GM18517 (cell line): ENCODE measurements at regions not wholly inside any gene's neighbourhood (a gene's known extent, or its start where the extent isn't known, plus 50 kb on each side); places are given as distances from the start of the nearest gene placed in this dataset.

Experiments used
- ATAC-seq: cut with Tn5 transposase; IDR thresholded peaks from one replicate; pipeline ENCODE4 v1.9.1; 2021; ENCODE audit warnings: mild to moderate bottlenecking, moderate library complexity; ENCODE audit not compliant: unreplicated experiment

DNA sequence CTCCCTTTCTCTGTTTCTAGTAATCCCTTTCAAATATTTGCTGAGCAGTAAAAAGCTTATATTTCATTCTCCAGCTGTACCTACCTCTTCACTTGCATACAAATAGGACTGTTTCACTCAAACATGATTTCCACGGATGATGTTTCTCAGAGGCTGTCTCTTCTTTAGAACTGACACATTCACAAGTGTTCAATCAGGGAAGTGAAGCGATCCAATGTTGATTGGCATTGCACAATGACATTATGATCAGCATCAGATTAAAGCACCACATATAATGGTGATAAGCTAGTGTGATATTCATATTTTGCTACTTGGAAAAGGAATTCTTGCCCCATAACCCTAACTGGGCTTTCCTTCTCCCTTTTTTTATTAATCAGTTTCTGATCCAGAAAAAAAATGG is 681.8 kb downstream of the TBC1D32 start:
- no peak for ATAC-seq

GRCh38 chr6:120648713-120649112 is 685.6 kb downstream of the TBC1D32 start:
- no peak for ATAC-seq

- ATAC-seq = no peak
These were observed 688.2 kb downstream of the TBC1D32 start for GRCh38 chr6:120646101-120646500.

GRCh38 chr6:120632975-120633374 is 701.3 kb downstream of the TBC1D32 start:
- ATAC-seq = no peak

DNA sequence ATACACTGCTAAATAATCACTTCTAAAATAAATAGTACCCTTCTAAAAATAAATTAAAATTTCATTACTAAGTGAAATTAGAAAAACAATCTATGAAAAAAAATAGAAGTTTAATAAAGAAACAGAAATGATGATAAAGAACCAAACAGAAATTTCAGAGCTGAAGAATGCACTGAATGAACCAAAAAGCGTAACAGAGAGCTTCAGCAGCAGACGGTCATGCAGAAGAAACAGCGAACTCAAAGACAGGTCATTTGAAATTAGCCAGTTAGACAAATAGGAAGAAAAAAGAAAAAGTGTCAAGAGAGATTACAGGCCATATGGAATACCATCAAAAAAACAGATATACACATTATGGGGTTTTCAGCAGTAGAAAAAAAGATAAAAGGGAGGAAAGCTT is 706.7 kb downstream of the TBC1D32 start:
- no peak for ATAC-seq

GRCh38 chr6:120622127-120622631 is 712.1 kb downstream of the TBC1D32 start:
- ATAC-seq = no peak

- no peak for ATAC-seq
These were observed 713.4 kb downstream of the TBC1D32 start for GRCh38 chr6:120620900-120621299.

GRCh38 chr6:120615238-120615637 is 719.0 kb downstream of the TBC1D32 start:
- ATAC-seq = no peak

DNA sequence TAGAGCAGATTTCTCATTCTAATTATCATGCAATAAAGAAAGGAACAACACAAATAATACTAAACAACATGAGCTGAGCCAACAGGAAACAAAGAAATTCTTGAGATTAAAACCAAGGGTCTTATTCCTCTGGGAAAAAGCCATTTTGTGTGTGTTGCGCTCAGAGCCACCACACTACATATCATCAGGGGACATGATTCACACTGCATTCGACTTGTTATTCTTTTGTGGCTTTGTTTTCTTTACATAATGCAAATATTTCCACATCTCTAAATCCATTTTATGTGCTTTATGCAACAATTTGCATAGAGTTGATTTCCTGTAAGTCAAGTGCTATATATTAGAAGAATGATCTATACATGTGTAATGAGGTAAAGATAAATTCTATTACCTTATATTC is 719.6 kb downstream of the TBC1D32 start:
- no peak for ATAC-seq

- no peak for ATAC-seq
These were observed 725.5 kb downstream of the TBC1D32 start for GRCh38 chr6:120608826-120609225.

DNA sequence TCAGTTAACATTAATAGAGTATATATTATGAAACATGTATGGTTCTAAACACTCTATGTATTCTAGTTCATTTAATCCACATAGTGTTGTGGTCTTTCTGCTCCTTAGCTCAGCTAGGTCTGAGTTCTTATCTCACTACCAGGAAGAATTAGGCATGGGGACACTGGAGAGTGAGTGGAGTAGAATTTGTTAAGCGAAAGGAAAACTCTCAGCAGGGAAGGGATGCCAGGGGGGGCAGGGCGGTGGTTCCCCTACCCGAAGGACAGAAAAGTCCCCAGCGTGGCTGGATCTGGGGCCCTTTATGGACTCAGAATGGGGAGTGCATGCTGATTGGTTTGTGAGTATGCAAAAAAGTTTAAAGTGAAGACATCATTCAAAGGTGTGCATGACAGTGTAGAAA is 727.5 kb downstream of the TBC1D32 start:
- no peak for ATAC-seq

DNA sequence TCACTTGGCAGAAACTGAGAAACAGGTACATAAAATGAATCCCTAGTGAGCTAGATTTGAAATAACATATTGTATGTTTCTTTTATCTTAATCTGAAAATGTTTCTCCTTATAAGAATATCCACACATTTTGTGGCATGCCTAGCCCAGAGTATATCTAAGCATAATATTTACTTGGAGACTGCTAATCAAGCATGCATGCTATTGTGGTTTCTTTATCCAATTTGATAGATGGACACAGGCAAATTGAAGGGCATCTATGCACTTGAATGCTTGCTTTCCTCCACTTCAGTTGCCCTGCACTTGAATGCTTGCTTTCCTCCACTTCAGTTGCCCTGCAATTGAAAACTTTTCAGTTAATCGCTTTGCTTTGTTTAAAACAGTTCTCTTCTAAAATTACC is 729.8 kb downstream of the TBC1D32 start:
- ATAC-seq = no peak

- no peak for ATAC-seq
These were observed 743.7 kb downstream of the TBC1D32 start for GRCh38 chr6:120590611-120591010.

DNA sequence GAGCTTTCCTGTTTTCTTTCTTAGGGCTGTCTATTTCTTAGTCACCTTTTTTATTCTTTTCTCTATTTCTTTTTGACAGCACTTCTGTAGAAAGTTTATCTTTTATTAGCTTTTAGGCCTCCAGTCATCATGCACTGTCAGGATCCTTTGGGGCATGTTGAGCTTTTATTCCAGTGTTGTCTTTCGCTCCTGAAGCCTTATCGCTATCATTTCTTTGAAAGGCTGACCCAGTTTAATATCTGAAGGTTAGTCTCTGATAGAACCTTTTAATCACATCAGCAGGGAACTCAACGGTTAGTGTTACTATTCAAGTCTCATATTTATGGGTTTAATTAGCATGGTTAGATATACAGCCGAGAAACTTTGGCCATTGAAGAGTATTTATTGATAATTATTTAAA is 745.9 kb downstream of the TBC1D32 start:
- ATAC-seq = no peak

DNA sequence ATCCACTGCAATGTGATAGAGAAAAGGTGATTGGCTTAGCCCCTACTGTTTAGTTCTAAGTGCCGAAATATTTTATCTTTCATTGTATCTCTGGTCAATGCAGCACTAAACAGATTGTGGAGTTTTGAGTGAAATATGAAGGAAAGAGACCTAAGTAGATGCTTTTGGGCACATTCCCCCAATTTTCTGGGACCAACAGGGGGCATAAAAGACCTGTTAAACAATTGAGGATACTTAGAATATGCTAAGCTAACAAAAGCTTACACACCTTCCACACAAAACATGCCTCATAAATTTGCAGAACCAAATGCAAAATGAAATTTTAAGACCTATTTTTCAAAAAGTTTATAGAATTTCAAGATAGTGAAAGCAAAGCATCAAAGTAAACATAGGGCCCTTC is 746.9 kb downstream of the TBC1D32 start:
- no peak for ATAC-seq

GRCh38 chr6:120584111-120584760 is 750.0 kb downstream of the TBC1D32 start:
- ATAC-seq = no peak

DNA sequence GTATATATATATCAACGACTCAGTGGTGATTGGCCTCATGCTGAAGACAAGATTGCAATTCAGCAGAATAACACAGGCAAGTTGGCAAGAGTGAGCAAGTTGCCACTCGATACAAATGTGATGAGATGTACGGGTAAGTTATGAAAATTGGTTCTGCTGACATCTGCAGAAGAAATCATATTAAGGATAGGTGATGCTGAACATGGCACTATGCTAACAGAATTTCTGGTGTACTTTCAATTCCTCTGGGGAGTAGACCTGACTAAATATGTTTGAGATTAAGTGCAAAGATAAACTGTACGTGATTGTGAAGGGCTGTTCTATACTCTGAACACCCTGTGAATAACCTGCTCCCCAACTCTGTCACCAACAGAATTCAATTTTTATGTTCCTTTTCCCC is 758.2 kb downstream of the TBC1D32 start:
- no peak for ATAC-seq

DNA sequence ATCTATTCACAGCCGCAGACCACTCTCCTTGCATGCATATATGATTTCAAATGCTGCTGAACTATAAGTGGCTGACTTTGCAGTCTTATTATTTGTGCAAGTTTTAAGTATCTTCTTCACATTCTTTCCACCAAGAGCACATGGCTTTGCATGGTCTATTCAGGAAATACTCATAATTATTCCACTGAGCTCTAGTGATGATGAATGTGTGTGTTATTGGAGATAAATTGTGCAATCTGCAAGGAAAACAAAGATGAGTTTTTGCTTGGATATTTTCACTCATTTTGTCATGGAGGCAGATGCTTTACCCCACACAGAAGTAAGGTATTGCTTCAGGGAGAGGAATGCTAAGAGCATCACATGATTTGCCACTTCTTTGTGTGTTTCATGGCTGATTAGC is 764.6 kb downstream of the TBC1D32 start:
- ATAC-seq = no peak

GRCh38 chr6:120564779-120565178 is 769.5 kb downstream of the TBC1D32 start:
- no peak for ATAC-seq

- no peak for ATAC-seq
These were observed 776.0 kb downstream of the TBC1D32 start for GRCh38 chr6:120558294-120558693.

- no peak for ATAC-seq
These were observed 776.7 kb downstream of the TBC1D32 start for GRCh38 chr6:120557554-120557953.

DNA sequence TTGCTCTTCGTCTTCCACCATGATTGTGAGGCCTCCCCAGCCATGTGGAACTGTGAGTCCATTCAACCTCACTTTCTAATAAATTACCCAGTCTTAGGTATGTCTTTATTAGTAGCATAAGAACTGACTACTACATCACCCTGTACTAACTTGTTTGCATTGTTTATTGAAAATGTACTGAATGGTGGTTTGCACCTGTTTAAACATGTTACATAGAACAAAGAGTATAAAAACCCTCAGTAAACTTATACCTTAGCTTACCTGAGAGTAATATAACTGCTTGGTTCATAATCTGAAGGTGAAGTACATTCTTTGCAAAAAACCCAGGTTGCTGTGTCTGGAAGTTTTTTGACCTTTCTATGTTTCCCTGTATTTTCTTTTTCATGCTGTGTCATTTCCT is 777.8 kb downstream of the TBC1D32 start:
- ATAC-seq = no peak

DNA sequence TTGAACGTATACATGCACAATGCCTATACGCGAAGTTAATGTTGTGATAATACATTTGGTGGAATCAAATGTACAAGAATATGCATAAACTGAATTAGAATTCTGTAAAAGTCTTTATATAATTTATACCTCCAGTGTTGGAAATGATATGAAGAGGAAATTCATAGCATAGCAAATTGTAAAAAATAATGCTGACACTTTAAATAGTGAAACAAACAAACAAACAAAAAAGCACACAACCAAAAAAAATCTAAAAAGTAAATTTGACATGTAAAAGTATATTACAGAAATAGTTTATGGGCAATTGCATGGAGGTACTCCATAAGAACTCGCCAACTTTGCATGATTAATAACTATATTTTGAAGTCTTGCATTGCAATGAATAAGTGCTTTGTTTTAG is 780.9 kb downstream of the TBC1D32 start:
- no peak for ATAC-seq
